ENCODE measurements at regions not wholly inside any gene's neighbourhood (a gene's known extent, or its start where the extent isn't known, plus 50 kb on each side); places are given as distances from the start of the nearest gene placed in this dataset.

DNA sequence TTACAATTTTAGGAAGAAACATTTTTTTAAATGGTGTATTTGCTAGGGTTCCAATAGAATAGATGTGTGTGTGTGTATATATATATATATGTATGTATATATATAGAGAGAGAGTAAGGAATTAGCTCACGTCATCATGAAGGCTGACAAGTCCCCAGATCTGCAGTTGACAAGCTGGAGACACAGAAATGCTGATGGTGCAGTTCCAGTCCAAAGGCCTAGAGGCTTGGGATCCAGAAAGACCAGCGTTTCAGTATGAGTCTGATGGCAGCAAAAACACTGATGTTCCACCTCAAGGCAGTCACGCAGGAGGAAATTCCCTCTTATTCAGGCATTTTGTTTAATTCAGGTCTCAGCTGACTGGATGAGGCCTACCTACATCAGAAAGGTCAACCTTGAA lies 386.8 kb downstream of the PTH2R start:
- TF ChIP-seq, protein P1, sequence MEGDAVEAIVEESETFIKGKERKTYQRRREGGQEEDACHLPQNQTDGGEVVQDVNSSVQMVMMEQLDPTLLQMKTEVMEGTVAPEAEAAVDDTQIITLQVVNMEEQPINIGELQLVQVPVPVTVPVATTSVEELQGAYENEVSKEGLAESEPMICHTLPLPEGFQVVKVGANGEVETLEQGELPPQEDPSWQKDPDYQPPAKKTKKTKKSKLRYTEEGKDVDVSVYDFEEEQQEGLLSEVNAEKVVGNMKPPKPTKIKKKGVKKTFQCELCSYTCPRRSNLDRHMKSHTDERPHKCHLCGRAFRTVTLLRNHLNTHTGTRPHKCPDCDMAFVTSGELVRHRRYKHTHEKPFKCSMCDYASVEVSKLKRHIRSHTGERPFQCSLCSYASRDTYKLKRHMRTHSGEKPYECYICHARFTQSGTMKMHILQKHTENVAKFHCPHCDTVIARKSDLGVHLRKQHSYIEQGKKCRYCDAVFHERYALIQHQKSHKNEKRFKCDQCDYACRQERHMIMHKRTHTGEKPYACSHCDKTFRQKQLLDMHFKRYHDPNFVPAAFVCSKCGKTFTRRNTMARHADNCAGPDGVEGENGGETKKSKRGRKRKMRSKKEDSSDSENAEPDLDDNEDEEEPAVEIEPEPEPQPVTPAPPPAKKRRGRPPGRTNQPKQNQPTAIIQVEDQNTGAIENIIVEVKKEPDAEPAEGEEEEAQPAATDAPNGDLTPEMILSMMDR (conservative IDR thresholded peaks at IDR 0.05 in 1 of 2, IDR thresholded peaks at IDR 0.05 in 1 of 2; ENCODE audit: low read depth in 1 of 2, low read length in 2 of 2): no peak
- TF ChIP-seq EZH2 (IDR thresholded peaks at IDR 0.05; ENCODE audit: low read length, missing control alignments): no peak
